GM19023 (cell line): ENCODE measurements at regions not wholly inside any gene's neighbourhood (a gene's known extent, or its start where the extent isn't known, plus 50 kb on each side); places are given as distances from the start of the nearest gene placed in this dataset.
"Not testable (repeated sequence)": the region's sequence is repeated elsewhere in the genome, so short reads cannot be mapped to it uniquely, and the experiment has no call there.

Source experiments
- ATAC-seq: cut with Tn5 transposase; IDR thresholded peaks from one replicate; pipeline ENCODE4 v1.9.1; 2021; ENCODE audit warnings: mild to moderate bottlenecking, moderate library complexity; ENCODE audit not compliant: unreplicated experiment

GRCh38 chr10:57624856-57625592 lies 642.7 kb downstream of the IPMK start:
- ATAC-seq, result no peak

- no peak for ATAC-seq
These were observed 643.6 kb downstream of the IPMK start for GRCh38 chr10:57624066-57624465.

- no peak for ATAC-seq
These were observed 646.2 kb downstream of the IPMK start for GRCh38 chr10:57621466-57621865.

- no peak for ATAC-seq
These were observed 661.7 kb downstream of the IPMK start for GRCh38 chr10:57605948-57606485.

GRCh38 chr10:57599440-57599839 lies 668.3 kb downstream of the IPMK start:
- no peak for ATAC-seq

GRCh38 chr10:57593983-57594573 lies 673.6 kb downstream of the IPMK start:
- ATAC-seq, result no peak

GRCh38 chr10:57579926-57580325 lies 687.8 kb downstream of the IPMK start:
- ATAC-seq, result no peak

- ATAC-seq, result no peak
These were observed 705.5 kb downstream of the IPMK start for GRCh38 chr10:57562211-57562610.

- ATAC-seq, result not testable (repeated sequence)
These were observed 715.9 kb downstream of the IPMK start for GRCh38 chr10:57551774-57552173.

GRCh38 chr10:57535306-57535705 lies 732.4 kb downstream of the IPMK start:
- ATAC-seq, result no peak

- no peak for ATAC-seq
These were observed 754.1 kb downstream of the IPMK start for GRCh38 chr10:57513637-57514036.

- ATAC-seq, result no peak
These were observed 759.9 kb downstream of the IPMK start for GRCh38 chr10:57507788-57508187.

GRCh38 chr10:57506414-57507094 lies 761.1 kb downstream of the IPMK start:
- no peak for ATAC-seq

- ATAC-seq, result no peak
These were observed 773.2 kb downstream of the IPMK start for GRCh38 chr10:57494486-57494885.

GRCh38 chr10:57482259-57482658 lies 785.4 kb downstream of the IPMK start:
- no peak for ATAC-seq

GRCh38 chr10:57472823-57473619 lies 794.7 kb downstream of the IPMK start:
- no peak for ATAC-seq

- no peak for ATAC-seq
These were observed 798.7 kb downstream of the IPMK start for GRCh38 chr10:57468894-57469432.

- no peak for ATAC-seq
These were observed 802.5 kb downstream of the IPMK start for GRCh38 chr10:57465155-57465554.

- ATAC-seq, result no peak
These were observed 807.2 kb downstream of the IPMK start for GRCh38 chr10:57460540-57460939.

GRCh38 chr10:57457972-57458512 lies 809.7 kb downstream of the IPMK start:
- no peak for ATAC-seq
